HG02938 (cell line): ENCODE measurements at regions not wholly inside any gene's neighbourhood (a gene's known extent, or its start where the extent isn't known, plus 50 kb on each side); places are given as distances from the start of the nearest gene placed in this dataset.

ENCODE experiments used
- ATAC-seq: cut with Tn5 transposase; IDR thresholded peaks from one replicate; pipeline ENCODE4 v1.9.1; 2021; ENCODE audit warnings: mild to moderate bottlenecking, moderate library complexity; ENCODE audit not compliant: unreplicated experiment

GRCh38 chr4:136461533-136461932, 1070.8 kb downstream of the PCDH18 start:
- ATAC-seq, result no peak

GRCh38 chr4:136458326-136458725, 1074.0 kb downstream of the PCDH18 start:
- no peak for ATAC-seq

GRCh38 chr4:136457577-136457976, 1074.7 kb downstream of the PCDH18 start:
- no peak for ATAC-seq

GRCh38 chr4:136457004-136457403, 1075.3 kb downstream of the PCDH18 start:
- no peak for ATAC-seq

- no peak for ATAC-seq
These were observed 1089.3 kb downstream of the PCDH18 start for GRCh38 chr4:136443006-136443405.

GRCh38 chr4:136442447-136442846, 1089.8 kb downstream of the PCDH18 start:
- ATAC-seq, result no peak

- no peak for ATAC-seq
These were observed 1090.5 kb downstream of the PCDH18 start for GRCh38 chr4:136441629-136442282.

- no peak for ATAC-seq
These were observed 1093.6 kb downstream of the PCDH18 start for GRCh38 chr4:136438645-136439044.

- no peak for ATAC-seq
These were observed 1108.2 kb downstream of the PCDH18 start for GRCh38 chr4:136424052-136424451.

- ATAC-seq, result no peak
These were observed 1117.3 kb downstream of the PCDH18 start for GRCh38 chr4:136414981-136415380.

- no peak for ATAC-seq
These were observed 1119.6 kb downstream of the PCDH18 start for GRCh38 chr4:136412708-136413107.

- no peak for ATAC-seq
These were observed 1131.5 kb downstream of the PCDH18 start for GRCh38 chr4:136400829-136401228.

- no peak for ATAC-seq
These were observed 1137.0 kb downstream of the PCDH18 start for GRCh38 chr4:136395212-136395722.

GRCh38 chr4:136392576-136392975, 1139.7 kb downstream of the PCDH18 start:
- no peak for ATAC-seq

- ATAC-seq, result no peak
These were observed 1141.5 kb downstream of the PCDH18 start for GRCh38 chr4:136390824-136391223.

GRCh38 chr4:136383082-136383481, 1149.2 kb downstream of the PCDH18 start:
- ATAC-seq, result no peak

- ATAC-seq, result no peak
These were observed 1161.1 kb downstream of the PCDH18 start for GRCh38 chr4:136371231-136371630.

GRCh38 chr4:136369073-136369472, 1163.2 kb downstream of the PCDH18 start:
- no peak for ATAC-seq

GRCh38 chr4:136357556-136357955, 1174.7 kb downstream of the PCDH18 start:
- no peak for ATAC-seq

- ATAC-seq, result no peak
These were observed 1176.3 kb downstream of the PCDH18 start for GRCh38 chr4:136355970-136356369.

- ATAC-seq, result no peak
These were observed 1189.0 kb downstream of the PCDH18 start for GRCh38 chr4:136343340-136343739.

- no peak for ATAC-seq
These were observed 1189.6 kb downstream of the PCDH18 start for GRCh38 chr4:136342666-136343065.

- no peak for ATAC-seq
These were observed 1195.1 kb downstream of the PCDH18 start for GRCh38 chr4:136337216-136337615.
